ENCODE measurements at regions not wholly inside any gene's neighbourhood (a gene's known extent, or its start where the extent isn't known, plus 50 kb on each side); places are given as distances from the start of the nearest gene placed in this dataset.
A peak's percentile ranks its signal among the peaks of the same experiment; 100 is the strongest.

DNA sequence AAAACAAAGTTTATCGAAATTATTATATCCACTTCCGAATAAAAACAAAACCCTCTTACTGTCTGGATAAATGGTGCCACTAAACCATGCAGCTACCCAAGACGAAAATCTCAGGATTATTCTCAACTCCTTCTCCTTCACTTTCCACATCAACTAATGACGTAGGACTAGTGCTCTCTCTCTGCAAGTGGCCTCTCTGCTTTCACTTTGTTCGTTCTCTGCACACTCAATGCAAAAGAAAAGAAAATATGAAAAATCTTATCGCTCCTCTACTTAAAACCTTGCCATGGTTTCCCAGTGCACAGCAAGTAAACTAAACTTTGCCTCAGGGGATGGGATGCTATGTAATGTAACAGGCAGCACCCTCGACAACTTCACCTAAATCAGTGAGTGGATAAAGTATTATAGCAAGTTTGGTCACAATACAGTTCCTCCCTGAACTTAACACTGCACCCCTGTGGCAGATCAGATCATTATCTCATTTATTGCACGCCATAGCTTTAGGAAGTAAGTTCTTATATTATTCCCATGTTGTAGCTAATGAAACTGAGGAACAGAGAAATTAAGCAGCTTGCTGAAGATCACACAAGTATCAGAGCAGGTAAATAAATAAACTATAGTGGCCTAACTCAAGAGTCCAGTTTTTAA is 262.7 kb upstream of the GADL1 start:
- no peak for DNase-seq

DNA sequence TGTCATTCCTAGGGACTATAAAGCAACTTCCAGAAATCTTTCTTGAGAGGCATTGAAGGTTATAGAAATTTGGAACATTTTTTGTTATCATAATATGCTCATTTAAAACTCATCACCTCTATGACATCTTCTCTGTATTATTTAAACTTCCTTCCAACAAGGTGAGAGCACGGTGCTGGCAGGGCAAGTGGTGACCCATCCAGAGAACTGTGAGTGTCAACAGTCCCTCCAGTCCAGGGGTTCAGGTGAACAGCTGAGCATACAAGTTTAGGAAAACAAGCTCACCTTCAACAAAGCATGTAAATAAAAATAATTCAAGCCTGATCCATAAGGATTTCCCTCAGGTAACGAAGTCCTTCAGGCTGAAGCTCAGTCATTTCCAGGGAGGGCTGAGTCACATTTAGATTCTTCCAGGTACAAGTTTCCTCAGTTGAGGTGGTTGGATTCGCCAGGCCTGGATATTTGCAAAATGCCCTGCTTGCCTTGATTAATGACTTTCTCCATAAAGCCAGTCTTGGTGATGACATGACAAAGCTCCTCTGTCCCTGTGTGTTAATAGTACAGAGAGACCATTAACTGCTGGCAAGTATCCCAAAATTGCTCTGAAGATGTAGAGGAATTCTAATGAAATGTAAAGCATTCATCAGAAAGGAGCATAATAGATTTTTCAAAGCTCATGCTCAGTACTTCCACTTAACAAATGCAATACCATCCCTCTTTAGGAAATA is 263.6 kb upstream of the GADL1 start:
- no peak for DNase-seq

DNA sequence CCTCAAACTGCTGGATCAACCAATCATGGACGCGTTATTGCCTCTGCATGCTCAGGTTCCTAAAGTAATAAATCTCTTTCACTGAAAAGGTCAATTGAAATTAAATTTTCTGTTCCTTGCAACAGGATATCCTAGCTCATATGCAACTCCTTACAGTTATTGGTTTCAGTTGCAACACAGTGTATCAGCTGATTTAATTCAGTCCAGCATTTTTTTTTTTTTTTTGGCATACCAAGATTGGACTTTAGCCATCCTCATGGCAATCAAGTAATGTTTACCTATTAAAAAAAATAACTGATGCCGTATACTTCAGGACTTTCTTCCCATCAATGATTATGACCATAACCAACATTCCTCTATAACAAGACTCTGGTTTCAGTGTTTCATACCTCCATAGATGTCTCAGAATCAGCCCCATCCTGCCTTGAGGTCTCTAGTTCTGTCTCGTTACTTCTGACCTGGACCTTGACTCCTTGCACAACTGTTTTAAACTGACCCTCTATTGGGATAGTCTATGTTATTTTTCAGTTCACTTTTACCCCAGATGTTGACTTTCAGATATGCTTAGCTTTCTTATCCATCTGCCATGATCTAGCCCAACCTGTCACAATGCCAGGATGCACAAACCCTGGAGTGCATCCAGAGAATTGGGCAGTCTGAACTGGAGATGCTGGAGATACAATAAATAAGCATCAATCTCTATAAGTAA is 265.0 kb upstream of the GADL1 start:
- DNase-seq: no peak

DNA sequence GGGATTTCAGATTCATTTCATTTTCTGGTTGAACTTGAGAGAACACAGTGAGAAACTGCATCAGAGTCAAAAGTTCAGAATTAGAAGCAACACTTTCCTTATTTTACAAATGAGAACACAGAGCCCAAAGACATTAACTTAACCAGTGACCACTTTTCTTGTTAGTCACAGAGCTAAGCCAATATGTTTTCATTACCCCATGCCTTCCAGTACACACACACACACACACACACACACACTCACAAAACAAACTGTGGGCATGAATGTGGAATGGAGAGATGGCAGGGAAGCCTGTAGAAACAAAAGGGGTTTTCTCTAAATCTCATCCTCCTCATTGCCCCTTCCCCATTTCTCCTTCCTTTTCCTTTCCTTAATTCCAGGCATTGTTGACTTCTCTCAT is 267.4 kb upstream of the GADL1 start:
- DNase-seq: no peak

DNA sequence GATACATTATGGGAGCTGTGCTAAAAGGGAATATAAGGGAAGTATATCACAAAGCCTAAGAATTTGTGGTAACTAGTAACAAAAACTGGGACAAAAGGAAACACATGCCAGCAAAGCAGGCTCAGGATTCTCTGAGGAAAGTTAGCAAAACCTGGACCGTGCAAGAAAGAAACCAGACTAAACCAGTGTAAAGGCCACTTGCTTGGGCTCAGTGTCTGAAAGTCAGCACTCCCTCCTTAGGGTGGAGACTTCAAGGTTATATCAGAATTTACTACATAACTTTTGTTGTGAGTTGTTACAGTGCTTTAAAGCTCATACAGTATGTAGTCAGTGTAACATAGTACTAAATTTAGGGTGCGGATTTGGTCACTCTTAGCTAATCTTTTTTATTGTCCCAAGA is 269.9 kb upstream of the GADL1 start:
- DNase-seq: no peak

DNA sequence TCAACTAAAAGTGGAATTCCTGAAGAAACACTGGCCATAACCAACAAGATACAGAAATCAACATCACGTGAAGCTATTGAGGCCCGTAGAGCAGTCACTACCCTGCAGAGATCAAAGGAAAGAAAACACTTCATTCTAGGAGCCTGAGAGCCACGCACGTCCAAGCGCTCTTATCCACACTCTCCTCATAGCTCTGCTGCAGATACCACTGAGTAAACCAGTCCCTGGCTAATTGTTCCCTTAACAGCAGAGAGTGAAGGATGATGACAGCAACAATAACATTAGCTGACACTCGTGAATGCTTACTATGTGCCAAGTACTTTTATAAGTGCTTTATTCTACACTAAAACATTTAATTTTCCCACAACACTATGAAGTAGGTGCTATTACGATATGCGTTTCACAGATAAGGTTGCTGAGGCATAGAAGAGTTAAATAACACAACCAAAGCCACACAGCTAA is 271.0 kb upstream of the GADL1 start:
- peak; percentile 7 for DNase-seq

DNA sequence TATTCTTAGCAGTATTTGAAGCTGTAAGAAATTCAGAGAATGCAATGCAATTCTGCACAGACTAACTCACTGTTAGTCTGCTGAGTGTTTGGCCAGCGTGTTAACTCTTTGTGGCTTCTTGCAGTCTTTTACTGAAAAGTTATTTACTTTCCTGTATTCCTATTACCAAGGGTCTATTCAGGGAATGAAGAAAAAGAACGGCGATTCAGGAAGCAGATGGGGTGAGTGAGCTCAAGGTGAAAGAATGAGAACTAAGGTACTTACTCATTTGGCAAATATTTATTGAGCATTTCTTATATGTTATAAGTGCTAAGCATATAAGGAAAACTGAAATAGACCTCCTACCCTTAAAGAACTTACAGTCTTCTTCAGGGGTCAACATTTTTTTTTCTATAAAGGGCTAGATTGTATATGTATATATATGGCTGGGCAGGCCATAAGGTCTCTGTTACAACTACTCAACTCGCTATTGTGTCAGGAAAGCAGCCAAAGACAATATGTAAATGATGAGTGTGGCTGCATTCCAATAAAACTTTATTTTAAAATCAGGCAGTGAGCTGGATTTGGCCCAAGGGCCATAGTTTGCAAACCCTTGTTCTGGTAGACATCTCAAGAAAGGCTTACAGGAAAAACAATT is 271.9 kb upstream of the GADL1 start:
- DNase-seq: no peak

DNA sequence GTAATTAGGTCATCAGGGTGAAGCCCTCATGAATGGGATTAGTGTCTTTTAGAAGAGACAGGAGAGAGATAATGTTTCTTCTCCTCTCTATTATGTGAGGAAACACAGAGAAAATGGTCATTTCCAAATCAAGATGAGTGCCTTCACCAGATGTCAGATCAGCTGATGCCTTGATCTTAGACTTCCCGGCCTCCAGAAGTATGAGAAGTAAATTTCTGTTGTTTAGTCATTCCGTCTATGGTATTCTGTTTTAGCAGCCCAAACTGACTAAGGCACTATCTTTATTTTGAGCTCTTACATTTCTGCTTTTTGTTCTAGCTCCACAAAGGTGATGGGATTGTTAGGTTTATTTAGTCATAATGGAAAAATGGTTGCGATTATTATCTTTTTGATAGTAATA is 273.2 kb upstream of the GADL1 start:
- no peak for DNase-seq

DNA sequence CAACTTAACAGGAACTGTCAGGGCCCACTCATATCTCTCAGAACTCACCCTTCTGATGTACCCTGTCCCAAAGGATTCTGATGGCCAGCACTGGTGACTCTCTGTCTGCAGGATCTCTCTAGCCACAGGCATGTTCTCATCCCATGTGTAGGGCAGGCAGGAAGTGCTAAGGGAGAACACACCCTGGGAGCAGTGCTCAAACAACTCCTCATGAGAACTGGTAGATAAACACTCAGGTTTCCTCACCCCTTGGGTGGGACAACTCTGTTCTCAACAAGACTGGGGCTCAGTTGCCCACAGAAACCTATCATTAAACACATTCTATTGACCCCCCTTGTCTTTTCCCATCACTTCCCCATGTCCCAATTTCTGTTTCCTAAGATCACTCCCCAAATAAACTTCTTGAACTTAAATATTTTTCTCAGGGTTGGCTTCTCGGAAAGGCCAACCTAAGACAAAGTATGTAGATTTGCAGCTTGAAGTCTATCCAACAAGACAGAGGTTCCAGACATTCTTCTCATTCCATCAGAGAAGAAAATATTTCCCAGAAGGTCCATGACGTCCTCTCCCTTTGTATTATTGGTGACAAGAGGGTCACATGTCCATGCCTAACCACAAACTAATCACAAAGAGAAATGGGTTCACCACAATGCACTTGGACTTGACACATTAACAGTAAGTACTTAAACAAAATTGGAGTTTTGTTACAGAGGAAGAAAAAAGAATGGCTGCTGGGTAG is 276.6 kb upstream of the GADL1 start:
- no peak for DNase-seq

DNA sequence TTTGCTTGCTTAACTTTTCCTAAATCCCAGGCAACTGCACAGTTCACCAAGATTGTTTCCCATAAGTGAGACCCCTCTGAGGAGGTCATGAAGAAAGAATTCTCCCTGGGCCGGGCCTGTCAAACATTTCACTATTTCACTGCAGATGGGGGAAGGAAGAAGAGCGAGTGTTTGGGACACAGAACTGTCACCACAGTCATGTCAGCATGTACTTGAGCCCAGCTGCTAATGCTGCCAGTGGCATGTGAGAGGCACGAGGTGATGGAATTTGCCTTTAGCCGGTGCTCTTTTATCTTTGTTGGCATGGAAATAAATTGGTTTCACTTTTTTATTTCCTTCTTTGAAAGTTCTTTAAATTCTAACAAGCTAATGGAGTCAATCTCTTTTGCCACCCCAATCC is 277.9 kb upstream of the GADL1 start:
- DNase-seq: no peak

DNA sequence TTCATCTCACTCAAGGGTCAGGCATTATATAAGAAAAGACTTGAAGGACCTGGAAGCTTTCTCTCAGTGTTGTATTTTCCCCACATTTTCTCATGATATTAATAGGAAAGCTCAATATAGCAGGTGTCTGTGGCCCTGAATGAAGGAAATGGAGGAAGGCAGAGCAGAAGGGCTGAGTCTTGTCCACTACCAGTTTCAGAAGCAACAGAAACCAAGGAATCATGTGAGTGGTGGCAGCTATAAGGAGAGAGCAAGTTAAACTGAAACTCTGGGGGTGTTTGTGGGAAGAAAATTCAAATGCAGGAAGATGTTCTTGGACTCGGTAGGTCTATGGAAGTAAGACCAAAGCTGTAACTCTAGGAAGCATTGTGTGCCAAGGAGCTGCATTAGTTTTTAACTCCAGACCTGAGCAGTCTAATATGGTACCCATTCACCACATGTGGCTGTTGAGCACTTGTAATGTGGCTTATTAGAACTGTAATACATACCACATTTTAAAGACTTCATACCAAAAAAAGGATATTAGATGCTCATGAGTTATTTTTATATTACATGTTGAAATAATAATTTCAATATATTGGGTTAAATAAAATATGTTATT is 278.8 kb upstream of the GADL1 start:
- no peak for DNase-seq

DNA sequence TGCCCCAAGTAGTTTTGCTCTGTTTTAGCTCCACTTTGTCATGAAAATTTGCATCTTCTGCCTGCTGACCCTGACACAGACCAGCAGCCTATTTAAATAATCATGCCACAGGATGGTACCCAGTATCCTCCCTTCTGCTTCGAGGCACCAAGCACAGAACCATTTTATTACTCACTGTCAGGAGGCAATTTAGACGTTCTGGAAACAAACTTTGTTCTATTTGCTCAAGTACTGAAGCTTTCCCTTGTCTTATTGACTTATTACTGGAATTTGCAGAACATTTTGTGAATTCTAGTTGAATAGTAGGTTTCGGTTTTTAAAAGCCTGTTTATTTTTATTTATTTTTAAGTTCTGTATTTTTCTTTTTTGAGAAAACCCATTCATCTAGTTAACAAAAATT is 279.6 kb upstream of the GADL1 start:
- DNase-seq: no peak

DNA sequence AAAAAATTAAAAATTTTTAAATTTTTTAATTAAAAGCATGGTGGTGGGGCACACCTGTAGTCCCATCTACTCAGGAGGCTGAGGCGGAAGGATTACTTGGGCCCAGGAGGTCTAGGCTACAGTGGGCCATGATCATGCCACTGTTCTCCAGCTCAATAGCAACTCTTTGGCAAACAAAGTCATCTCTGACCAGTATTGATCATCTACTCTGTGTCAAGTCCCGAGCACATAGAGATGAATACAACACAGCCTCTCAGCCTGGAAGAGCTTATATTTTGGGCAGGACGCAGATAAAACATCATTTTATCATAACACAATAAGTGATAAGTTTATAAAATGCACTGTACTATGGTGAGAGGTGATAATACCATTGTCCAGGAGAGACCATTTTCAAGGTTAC is 281.6 kb upstream of the GADL1 start:
- DNase-seq: no peak

DNA sequence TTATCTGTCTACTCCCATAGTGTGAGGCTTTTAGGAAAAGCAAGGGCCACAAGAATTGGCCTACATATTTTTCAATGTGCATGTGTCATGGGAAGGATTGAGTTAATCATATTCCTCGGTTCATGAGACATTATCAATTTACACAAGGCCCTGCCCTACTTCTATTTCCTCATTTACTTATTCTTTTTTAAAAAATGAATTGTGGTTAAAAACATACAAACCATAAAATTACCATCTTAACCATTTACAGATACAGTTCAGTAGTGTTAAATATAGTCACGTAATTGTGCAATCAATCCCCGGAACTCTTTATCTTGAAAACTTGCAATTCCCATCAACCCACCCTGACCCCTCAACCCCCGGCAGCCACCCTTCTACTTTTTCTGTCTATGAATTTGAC is 284.0 kb upstream of the GADL1 start:
- DNase-seq: no peak

DNA sequence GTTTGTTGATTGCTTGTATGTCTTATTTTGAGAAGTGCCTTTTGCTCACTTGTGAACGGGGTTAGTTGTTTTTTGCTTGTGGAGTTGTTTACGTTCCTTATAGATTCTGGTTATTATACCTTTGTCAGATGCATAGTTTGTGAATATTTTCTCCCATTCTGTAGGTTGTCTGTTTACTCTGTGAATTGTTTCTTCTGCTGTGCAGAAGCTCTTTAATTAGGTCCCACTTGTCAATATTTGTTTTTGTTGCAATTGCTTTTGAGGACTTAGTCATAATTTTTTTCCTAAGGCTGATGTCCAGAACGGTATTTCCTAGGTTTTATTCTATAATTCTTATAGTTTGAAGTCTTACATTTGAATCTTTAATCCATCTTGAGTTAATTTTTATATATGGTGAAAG is 285.3 kb upstream of the GADL1 start:
- no peak for DNase-seq

DNA sequence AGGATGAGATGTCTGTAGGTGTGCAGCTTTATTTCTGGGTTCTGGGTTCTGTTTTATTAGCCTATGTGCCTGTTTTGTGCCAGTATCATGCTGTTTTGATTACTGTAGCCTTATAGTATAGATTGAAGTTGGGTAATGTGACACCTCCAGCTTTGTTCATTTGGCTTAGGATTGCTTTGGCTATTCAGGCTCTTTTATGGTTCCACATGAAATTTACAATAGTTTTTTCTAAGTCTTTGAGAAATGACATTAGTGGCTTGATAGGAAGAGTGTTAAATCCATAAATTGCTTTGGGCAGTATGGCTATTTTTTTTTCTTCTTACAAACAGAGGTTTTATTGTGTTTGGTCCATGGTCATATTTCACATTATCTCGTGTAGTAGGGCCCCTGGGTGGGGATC is 285.8 kb upstream of the GADL1 start:
- no peak for DNase-seq

DNA sequence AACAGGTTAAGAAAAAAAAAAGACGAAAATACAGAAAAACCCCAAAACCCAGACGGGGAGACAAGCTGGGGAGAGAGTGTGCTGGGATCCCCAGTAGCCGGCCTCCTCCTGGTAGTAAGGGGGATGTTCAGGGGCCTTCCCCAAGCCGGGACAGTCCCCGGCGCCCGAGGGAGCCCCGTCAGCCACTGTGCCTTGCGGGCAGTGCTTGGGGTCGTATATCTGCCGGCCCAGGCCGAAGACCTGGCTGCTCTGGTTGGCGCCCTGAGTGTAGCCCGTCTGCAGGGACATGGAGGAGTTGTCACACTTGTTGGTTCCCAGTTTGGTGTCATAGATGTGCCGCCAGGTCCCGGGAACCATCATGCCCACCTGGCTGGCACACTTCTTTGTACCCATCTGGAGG is 287.2 kb upstream of the GADL1 start:
- DNase-seq: no peak

DNA sequence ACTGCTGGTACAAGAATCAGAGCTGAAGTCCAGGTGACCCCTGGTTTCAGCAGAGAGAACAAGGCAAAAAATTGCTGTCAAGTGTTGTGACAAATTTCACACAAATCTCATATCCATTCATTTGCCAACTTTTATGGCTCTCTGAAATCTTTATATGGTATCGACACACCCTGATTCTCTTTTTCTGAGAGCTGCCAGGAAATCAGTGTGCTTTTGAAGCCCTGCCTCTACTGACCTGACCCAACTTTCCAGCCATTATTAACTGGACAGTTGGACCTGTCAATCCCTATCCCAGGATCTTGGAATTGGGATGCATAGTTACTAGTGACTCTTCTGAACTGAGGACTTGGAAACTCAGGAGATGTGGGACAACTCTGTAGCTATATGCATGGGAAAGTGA is 288.2 kb upstream of the GADL1 start:
- DNase-seq: no peak

DNA sequence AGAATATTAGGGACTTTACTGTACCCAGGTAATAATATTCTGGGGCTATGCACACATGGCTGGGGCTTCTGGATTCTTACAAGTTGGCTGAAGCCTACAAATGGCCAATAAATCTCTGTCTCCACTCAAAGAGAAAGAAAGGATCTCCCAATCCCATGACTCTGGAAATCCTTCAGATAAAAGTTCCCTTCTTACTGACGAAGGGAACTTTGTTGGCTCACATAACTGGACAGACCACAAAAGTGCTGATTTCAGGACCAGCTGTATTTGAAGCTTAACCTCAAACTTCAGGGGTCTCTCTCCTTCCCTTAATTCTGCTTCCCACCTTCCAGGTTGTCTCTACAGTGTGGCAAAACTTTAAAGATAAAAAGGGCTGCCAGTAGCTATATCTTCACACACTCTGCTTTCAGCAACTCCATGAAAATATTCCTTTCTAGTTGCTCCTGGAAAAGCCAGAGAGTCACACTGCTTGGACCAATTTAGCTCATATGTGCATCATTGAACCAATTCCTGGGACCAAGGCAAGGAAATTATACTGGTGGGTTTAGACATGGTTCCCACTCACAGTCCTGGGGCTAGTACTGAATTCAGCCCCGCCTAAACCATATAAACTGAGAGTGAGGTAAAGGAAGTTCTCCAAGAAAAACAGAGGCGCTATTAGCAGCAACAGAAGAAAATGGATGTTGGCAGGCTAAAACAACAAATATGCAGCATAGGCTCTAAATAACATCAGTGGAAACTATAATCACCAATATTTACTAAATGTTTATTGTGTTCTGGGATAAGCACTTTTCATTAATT is 290.0 kb upstream of the GADL1 start:
- DNase-seq: no peak

DNA sequence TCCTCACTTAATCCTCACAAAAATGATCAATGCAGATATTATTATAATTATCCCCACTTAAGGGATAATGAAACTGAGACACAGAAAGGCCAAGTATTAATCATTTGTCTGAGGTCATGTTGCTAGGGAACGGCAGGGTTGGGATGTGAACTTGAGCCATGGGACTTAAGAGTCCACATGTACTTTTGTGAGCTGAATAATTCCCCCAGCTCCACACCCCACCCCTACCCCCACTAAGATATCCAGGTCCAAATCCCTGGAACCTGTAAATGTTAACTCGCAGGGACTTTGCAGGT is 290.5 kb upstream of the GADL1 start:
- no peak for DNase-seq

DNA sequence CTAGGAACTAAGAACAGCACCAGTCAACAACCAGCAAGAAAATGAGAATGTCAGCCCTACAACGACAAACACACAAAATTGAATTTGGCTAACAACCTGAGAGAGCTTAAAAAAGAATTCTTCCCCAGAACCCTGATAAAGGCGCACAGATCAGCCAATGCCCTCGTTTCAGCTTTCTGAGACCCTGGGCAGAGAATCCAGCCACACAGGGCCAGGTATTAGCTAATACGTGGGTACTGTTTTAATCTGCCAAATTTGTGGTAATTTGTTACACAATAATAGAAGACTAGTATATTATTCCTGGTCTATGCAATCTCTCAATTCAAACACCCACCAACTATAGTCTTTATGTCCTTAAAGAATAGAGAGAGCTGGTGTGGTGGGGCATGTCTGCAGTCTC is 291.6 kb upstream of the GADL1 start:
- DNase-seq: no peak

DNA sequence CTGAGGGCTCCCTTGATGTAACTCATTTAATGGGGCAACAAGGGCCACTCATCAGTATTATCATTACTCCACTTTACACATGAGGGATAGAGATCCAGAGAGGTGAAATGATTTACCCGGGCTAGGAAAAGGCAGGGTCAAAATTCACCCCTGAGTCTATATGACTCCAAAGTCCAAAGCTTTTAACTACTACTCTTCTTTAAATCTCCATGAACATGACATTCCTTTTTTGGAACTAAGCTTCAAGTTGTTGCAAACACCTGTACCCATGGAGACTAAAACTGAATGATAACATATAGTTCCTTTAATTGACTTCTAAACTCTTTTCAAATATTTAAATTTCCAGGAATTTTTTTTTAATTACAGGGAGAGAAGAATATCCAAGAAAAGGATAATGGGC is 292.9 kb upstream of the GADL1 start:
- no peak for DNase-seq
